ENCODE measurements at regions not wholly inside any gene's neighbourhood (a gene's known extent, or its start where the extent isn't known, plus 50 kb on each side); places are given as distances from the start of the nearest gene placed in this dataset.

DNA sequence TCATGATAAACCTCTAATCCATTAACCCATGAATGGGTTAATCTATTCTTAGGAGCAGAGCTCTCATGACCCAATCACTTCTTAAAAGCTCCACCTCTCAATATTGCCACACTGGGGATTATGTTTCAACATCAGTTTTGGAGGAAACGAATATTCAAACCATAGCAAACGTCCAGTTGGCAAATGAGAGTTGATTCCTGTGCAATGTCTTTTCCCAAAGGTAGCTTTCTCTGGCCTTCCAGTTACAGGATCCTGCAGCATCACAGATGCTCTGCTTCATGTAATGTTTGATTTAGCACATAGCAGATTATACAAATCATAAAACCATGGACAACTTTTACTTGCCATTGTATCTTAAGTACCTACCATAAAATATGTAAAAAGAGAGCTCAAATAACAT is 481.0 kb downstream of the TNS1 start:
- DNase-seq (ENCODE audit: low spot score) = no peak

DNA sequence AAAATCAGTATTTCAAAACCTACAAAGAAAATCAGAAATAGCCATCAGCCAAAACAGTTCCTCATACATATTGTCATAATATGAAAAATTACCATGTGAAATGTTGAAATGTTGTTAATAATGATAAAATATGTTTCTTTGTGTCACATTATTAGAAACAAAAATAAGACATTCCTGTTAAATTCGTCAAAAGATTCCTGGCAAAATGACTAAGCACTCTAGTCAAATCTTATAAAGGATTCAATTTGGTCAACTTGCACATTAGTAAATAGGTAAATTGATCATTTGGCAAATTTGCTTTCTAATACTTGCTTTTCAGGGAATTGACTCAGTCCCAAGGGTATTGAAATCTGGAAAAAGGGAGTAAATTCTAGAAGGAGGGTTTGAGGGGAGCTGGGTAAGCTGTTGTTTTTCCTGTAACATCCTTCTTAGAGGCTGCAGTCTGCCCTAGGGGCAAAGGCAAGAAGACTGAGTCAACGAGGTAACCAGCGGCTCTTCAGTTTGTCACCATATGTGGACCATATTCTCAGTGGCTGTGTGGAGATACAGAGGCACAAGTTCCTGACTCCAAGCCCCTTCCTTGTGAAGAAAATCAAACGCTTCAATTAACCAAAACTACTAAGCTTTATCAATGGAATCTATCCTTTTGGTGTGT is 482.3 kb downstream of the TNS1 start:
- no peak for DNase-seq (ENCODE audit: low spot score)

DNA sequence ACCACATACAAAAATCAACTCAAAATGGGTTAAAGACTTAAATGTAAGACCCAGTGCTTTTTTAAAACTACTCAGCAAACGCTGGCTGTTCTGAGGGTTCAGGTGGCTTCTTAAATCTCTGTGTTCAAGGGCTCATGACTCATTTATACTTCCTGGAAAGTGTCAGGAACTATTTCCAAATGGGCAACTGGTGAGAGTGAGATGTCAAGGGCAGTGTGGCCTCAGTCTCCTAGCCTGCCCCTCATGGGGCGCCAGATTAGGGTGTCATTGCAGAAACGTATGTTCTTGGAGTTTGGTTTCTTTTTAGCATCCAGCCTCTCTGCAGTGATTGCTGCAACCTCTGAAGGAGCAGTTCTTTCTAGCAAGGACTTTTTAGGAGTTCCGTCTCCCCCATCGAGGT is 485.4 kb downstream of the TNS1 start:
- no peak for DNase-seq (ENCODE audit: low spot score)

DNA sequence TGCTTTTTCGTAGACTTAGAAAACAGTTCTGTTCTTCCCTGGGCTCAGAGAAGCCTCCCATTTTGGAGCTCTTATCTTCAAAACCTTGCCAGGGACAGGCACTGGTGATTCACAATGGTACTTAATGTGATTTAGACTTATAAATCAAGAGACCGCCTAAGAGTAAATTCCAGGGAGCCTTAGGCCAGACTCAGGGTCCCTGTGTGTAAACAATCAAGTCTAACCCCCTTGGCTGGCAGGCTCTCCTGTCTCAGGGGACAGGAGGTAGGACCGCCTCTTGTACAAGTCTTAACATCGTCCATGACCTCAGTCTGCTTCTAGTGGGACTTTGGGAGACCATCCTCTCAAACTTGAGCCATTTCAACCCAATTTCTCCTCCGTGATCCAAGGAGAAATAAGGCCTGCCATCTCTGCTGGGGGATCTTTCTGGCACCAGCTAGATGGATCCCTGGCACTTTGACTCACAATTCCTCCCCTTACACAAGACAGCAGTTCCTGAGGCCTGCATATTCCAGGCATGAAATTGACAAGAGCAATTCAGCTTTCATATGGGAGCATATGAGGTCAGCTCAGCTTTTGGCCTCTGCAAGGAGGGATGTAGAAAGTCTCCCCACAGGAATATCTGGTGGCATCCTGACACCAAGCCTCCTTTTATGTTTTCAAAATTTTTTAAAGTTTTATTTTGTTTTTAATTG is 487.0 kb downstream of the TNS1 start:
- no peak for DNase-seq (ENCODE audit: low spot score)

DNA sequence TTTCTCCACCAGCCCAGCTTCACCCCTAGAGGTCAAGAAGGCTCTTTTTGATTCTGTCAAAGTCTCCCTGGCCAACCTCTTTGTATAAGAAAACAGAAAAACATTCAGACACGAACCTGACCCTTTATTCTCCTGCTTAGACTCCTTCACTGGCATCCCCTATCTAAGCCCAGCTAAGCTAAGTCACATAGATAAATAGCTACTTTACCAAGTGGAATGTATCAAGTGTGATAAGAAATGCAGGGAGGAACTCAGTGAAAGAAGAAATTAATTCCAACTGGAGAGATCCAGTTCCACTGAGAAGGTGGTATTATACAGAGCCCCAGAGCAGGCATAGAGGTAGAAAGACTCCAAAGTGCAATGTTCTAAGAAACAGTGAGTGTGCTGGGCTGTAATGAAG is 489.5 kb downstream of the TNS1 start:
- DNase-seq (ENCODE audit: low spot score) = no peak

DNA sequence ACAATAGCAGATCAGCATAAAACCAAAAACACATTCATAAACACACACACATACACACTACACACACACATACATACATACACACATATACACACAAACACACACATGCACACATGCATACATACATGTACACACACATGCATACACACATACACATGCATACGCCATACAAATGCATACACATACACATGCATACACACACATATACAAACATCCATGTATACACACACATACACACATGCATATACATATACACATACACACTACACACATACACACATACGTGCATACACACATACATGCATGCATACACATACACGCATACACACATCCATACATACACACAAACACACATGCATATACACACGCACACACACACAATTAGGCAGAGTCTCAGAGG is 490.1 kb downstream of the TNS1 start:
- no peak for DNase-seq (ENCODE audit: low spot score)

DNA sequence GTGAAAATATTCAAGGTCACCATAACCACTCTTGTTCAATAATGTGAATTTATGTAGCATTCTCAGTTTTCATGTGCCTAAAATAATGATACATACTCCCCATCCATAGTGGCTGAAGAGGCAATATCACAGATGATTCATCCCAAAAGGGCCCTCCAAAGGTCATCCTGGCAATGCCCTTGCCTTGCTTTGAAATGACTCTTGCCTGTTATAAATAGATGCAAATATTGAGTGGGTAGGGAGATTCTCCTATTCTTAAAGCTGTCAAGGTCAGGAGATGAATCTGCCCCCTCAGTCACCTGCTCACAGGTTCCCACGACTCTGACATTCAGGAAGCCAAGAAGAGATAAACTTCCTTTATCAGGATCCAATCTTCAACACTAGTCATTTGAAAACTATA is 490.5 kb downstream of the TNS1 start:
- DNase-seq (ENCODE audit: low spot score) = no peak

DNA sequence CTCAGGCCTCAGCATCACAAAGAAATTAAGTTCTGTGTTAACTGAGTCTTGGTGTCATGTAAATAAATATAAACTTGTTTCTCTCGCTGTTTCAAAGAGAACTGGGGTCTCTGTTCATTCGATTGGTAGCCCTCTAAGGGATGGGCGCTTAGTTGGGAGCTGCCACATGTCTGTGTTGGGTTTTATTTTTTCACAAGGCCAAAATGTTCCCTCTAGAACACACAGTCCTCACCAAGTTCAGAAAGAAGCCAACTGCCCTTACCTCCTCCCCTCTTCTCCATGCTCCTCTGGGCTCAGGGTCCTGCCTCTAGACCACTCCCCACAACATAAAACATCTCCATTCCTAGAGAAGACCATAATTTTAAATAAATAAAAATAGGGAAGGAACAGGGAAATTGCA is 490.9 kb downstream of the TNS1 start:
- DNase-seq (ENCODE audit: low spot score) = no peak

DNA sequence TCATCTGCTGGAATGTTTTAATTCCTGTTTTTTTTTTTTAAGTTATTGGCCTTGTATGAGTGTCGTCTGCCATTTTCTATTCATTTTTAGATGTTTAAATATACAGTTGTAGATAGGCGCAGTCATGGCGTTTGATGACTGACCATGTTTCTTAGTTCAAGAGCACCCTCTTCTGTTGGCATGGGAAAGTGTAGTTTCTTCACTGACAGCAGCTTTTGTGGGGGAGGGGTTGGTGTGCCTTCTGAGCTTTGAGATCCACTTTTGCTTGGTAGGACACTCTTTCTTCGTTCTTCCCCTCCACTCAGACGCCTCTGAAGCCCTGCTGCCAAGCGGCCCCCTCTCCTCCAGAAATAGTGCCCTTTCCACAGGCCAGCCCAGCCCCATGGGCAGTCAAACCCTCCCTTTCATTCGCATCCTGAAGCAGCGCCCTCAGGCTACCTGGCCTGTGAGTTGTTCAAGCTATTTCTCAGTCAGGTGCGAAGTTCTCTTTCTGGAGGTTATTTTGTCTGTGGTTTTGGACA is 492.0 kb downstream of the TNS1 start:
- peak; percentile 80 for DNase-seq (ENCODE audit: low spot score)

DNA sequence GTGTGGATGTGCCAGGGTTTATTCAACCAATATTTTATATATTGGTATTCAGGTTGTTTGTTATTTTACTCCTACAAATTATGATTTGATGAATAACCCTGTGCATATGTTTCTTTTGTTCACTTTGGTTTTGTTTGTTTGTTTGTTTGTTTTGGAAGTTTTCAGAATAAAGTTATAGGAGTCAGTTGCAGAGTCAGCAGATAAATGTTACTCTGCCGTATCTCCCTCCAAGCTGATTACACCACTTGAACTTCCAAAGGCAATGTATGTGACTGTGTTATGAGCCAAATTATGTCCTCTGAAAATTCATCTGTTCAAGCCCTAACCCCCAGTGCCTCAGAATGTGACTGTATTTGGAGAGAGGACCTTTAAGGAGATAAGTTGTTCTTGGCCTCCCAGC is 497.5 kb downstream of the TNS1 start:
- DNase-seq (ENCODE audit: low spot score) = no peak

DNA sequence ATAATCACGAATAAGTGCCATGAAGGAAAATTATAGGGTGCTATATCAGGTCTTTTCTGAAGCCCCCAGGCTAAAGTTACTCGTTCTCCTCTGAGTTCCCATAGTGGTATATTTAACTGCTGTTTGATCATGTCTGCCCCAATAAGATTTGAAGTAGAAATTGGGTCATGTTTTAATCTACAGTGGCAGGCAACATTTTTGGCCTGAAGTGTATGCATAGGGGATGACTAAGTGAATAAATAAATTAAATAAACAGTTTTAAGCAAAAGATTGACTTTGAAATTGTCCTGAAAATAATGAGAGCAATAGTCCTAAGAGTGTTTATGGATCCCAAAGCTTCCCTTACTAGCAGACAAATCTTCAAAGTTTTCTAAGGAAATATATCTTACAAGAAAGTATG is 500.9 kb downstream of the TNS1 start:
- no peak for DNase-seq (ENCODE audit: low spot score)

DNA sequence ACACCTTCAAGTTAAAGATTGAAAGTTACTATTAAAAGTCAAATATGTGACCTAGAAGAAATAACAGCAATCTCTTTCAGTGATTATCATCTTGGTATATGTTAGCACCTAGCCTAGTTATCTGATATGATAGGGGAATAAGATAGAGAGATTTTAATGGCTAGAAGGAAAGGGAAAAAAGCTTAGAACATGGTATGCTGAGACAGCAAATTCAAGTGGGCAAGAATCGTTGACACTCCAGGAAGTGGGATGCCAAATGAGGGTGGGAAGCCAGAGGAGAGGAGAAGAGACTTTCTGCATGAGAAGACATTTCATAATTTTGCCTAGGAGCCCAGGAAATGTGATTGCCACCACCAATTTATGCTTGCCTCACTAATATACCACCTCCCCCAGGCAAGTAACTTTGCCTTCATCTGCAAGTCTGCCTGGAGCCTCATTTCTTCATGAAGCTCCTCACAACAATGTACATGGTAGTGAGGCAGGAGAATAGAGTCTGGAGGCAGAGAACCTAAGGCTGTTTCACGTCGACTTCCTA is 504.9 kb downstream of the TNS1 start:
- DNase-seq (ENCODE audit: low spot score) = no peak

DNA sequence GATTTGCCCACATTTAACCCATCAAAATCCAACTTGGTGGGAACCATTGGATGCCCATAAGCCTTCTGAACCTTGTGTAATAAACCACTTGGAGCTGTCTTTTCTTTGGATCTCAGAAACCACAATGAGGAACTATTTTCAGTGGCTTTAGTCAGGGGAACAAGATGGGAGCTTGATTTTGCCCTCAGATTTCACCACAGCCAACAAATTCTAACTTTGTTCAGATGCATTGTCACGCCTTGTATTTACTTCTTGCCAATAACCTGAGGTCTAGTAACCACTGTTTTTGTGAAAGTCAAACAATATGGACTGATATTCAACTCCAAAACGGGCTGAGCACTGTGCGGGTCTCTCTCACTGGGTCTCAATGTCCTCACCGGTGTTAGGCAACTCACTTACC is 508.2 kb downstream of the TNS1 start:
- DNase-seq (ENCODE audit: low spot score) = no peak

DNA sequence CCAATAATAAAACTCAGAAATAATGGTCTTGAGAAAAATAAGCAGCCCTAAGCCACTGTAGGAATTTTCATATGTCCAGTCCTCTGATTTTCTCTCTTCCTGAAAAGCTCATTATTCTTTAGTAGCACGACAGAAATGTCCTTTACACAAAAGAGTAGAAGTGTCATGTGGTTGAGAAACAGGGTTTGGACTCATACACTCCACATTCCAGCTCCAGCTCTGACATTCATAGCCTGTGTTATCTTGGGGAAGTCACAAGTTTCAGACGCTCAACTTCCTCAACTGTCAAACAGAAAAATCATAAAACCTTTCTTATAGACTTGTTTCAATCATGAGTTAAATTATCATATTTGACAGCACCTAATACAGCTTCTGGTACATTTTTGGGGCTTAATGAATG is 511.5 kb downstream of the TNS1 start:
- no peak for DNase-seq (ENCODE audit: low spot score)

DNA sequence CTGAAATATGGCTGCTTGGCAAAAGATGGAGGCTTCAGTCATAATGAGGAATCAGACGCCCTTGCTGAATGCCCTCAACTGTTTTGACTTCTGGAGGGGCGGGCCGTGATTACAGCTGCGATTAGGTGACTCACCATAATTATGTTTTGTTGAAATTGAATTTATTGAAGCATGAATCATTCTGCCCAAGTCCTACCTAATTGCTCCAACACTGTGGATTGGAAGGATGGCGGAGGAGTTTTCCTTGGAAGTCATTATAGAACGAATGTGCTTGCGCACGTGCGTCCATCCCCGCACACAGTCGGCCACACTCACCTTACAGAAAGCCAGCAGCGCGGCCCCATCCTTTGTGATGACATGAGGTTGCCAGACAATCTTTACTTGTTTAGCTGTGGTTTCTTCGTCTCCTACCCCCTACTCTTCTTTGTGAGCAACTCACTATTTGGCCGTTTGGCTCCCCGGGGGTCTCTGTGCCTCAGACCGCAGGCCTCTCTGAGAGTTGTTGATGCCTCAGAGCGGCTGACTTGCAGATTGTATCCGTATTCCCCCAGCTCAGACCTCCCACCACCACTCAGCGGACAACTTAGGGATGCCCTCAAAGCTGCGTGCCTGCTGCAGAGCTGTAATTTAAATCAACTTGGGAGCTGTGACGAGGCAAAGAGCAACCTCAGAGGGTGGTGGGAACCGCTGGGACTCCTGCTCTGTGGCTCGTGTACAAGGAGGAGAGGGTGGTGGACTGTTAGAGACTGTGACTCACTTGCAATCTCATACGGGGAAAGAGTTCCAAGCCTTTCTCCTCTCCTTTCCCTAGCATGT is 513.4 kb downstream of the TNS1 start:
- peak; percentile 21 for DNase-seq (ENCODE audit: low spot score)

DNA sequence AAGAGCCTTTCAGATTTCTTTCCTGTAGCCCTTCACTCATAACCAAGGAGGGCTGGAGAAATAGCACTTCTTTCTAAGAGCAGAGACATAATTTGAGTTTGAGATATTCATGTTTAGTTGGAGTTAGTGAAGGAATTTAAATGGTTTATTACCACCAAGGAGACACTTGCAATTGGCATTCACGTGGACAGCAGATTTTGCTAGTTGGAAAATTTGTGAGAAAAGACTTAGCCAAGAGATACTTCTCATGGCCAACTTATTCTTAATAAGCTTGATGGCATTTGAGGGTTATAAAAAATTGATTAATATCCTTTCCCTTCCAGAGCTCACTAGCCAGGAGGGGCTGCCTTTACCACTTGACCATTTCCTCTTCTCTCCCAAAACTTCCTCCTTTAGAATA is 518.7 kb downstream of the TNS1 start:
- DNase-seq (ENCODE audit: low spot score) = no peak

DNA sequence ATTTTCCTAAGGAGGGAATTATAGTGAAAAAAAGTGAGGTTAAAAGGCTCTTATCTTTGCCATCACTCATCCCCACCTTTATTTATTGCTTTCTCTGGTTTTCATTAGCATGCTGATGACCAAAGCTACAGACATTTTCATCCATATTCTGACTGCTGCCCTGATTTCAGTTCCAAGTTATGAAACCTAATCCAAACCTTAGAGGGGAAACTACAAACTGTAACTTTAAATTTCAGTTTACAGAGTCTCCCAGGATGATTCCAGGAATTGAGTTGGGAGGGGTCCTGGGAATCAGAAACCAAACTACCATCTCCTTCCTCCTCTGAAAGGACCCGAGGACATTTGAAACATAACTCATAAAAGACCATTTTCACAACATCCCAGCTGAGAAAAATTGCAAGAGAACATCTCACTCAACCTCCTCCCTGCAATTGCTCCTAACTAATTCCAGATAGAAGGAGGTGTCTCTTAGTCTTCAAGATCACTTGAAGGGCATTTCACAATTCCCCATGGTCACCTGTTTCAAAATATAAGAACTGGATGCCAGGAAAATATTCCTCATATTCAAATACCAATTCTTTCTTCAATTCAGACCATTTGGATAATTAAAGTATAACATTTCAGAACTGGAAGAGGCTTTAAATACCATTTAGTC is 520.6 kb downstream of the TNS1 start:
- DNase-seq (ENCODE audit: low spot score) = no peak

DNA sequence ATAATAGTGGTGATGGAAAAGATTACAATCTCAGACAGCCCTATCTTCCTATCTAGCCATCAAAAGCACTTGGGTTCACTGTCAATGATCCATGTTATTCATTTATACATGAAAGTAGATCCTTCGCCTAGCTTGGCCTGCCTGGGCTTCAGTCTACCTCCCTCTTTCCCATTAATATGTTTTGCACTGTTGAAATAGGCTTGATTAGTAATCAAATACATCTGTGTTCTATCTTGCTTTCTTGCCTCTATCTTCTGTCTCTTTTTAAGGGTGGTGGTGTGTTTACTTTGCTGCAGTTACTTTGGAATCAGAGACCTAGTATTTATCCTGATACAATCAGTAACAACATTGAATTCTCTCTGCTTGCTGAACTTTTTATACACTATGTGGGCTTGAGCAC is 521.2 kb downstream of the TNS1 start:
- DNase-seq (ENCODE audit: low spot score) = no peak

DNA sequence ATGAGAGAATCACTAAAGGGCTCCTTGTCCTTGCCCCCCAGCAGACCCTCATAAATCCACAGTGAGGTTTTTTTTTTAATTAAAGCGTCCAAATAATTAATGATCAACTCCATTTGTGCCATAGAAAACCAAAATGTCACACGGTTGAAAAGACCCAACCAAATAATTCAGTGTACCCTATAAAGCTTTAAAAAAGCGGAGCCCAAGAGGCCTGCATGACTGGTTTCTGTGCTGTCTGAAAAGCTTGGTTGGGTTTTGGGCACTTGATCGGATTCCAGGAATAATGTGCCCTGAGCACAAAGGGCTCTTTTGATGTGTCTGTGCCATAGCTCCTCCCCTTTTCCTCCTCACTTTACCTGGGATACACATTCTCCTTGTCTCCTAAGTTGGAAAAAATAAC is 523.2 kb downstream of the TNS1 start:
- DNase-seq (ENCODE audit: low spot score) = no peak

DNA sequence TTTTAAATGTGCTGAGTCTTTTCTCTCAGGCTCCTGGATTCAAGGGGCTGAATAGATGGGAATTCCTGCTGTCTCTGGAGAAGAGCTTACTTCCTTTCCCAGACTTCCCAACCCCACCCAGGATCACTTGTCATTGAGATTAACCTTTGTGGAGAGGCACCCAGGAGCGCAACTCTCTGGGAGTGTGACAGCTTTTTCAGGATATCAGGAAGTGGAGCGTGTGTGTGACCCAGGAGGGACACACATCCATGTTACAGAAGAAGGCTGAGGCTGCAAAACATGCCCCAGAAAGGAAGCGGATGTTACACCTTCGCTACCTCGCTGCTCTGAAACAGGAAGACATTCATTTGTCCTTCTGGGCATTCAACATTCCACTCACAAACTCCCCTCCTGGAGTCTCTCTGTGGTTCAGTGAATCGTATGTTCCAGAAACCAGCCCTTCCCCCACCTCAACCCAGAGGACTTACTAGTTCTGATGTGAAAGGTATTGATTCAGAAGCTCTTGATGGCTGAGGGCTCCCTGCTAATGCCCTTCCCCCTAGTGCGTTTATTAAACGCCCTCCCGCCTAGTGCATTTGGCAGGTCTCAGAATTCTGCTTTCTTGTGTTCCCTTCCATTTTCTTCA is 523.9 kb downstream of the TNS1 start:
- no peak for DNase-seq (ENCODE audit: low spot score)

DNA sequence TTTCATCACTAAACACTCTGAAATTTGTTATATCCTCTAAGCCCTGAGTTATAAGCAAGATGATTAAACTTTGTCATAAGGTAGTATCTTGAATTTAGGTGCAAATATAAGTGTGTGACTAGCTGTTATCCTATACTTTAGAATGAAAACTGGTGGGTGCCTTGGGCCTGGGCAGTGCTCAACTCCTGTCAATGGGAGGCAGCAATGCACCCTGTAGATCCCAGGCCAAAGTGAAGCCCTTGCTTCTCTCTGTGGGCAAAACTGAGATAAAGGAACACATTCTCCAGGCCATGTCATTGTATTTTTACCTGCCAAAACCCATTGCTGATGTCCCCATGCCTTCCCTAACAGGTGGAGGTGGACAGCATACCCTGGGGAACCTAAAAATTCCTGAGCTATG is 525.2 kb downstream of the TNS1 start:
- DNase-seq (ENCODE audit: low spot score) = no peak

DNA sequence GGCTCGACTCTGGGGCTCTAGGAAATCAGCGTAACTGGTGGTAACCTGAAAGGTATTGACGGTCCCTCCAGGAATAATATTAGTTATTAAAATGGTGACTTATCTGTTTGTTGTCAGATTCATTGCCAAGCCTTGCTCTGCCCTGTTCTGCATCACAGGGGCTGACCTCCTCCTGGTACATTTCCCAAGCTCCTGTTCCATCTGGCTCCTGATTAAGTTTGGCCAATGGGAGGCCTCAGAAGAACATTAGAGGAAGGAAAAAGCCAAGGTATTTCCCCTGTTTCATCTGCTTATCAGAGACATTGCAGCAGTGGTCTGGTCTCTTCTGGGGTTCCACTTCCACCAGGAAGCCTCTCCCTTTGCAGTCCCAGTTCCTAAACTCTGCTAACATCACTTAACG is 527.0 kb downstream of the TNS1 start:
- no peak for DNase-seq (ENCODE audit: low spot score)

All from iPS-NIHi11 (cell line).